SJSA1 (cell line): ENCODE measurements at regions not wholly inside any gene's neighbourhood (a gene's known extent, or its start where the extent isn't known, plus 50 kb on each side); places are given as distances from the start of the nearest gene placed in this dataset.
"Not testable (repeated sequence)": the region's sequence is repeated elsewhere in the genome, so short reads cannot be mapped to it uniquely, and the experiment has no call there.

Experiments
- DNase-seq, 2 experiments: peaks; one replicate each; pipeline ENCODE4 v3.0.0-alpha.2; 2015 to 2020; ENCODE audit warnings: low spot score in 2 of 2, low read depth in 1 of 2
- H3K27ac ChIP-seq: fragments of 250-450 bp; sonication (Bioruptor Pico); 2 replicates; pipeline ENCODE4 v1.5.1; 2020; ENCODE audit warnings: mild to moderate bottlenecking, moderate library complexity
- H3K27me3 ChIP-seq: fragments of 250-450 bp; sonication (Bioruptor Pico); replicated peaks from 2 replicates; pipeline ENCODE4 v1.5.1; 2020; ENCODE audit warnings: mild to moderate bottlenecking, moderate library complexity
- H3K36me3 ChIP-seq: fragments of 250-450 bp; sonication (Bioruptor Pico); 2 replicates; pipeline ENCODE4 v1.5.1; 2020; ENCODE audit warnings: mild to moderate bottlenecking
- H3K4me1 ChIP-seq: fragments of 250-450 bp; sonication (Bioruptor Pico); replicated peaks from 2 replicates; pipeline ENCODE4 v1.6.1; 2021; ENCODE audit warnings: mild to moderate bottlenecking
- H3K4me3 ChIP-seq: fragments of 250-450 bp; sonication (Bioruptor Pico); 2 replicates; pipeline ENCODE4 v1.5.1; 2020; ENCODE audit warnings: mild to moderate bottlenecking
- H3K9me3 ChIP-seq: fragments of 250-450 bp; sonication (Bioruptor Pico); replicated peaks from 2 replicates; pipeline ENCODE4 v1.5.1; 2020; ENCODE audit warnings: mild to moderate bottlenecking

DNA sequence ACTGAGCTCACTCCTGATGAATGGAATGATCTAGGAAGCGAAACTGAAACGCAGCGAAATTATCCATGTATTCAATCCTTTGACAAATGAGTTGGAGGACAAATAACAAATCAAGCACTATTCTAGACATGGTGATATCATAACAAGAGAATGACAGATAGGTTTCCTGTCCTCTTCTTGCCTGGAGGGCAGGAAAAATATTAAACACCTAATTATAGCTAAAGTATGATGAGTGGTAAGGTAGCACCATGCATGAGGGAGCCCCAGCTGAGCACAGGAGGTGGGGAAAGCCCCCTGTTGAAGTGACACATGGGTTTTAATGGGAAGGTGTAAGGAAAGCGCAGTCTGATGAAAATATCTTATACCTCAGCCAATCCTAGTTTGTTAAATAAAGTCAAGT lies 225.2 kb downstream of the NPR3 start:
- Histone ChIP-seq H3K4me3 (no peak overlapping the region), H3K9me3 (no peaks in the 10 kb centered on the region), H3K4me1 (no peaks in the 10 kb centered on the region), H3K27ac (no peak overlapping the region), H3K27me3 (no peaks in the 10 kb centered on the region), H3K36me3 (no peaks in the 10 kb centered on the region)
- no peak for DNase-seq

DNA sequence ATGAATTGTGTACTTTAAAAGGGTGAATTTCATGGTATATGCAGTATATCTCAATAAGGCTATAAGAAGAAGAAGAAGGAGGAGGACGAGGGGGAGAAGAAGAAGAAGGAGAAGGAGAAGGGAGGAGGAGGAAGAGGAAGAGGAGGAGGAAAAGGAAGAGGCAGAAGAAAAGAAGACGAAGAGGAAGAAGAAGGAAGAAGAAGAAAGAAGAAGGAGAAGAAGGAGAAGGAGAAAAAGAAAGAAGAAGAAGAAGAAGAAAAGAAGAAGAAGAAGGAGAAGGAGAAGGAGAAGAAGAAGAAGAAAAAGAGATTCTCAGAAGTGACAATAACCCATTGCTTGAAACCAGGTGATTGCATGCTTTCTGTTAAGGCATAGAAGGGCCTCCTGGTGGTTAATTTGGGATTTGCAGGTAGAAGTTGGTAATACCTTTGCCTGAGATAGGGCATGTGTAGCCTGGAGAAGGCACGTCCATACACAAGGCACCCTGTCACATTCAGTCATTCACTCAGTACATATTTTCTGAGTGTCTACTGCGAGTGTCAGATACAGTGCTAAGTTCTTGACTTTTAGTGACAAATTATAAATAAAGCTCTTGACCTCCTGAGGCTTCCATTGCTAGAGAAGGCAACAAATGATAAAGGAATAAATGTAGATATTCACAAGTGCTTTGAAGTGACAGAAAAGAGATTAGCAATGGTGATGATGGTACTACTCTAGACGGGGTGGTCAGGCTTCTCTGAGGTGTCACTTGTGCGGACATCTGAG lies 231.3 kb downstream of the NPR3 start:
- DNase-seq: peak in 1 of 2 experiments; percentile 3
- H3K9me3 ChIP-seq: no peaks in the 10 kb centered on the region
- H3K27ac ChIP-seq: no peak overlapping the region
- H3K4me3 ChIP-seq: no peak overlapping the region
- no peaks in the 10 kb centered on the region for H3K27me3 ChIP-seq
- H3K36me3 ChIP-seq: no peaks in the 10 kb centered on the region
- no peaks in the 10 kb centered on the region for H3K4me1 ChIP-seq

DNA sequence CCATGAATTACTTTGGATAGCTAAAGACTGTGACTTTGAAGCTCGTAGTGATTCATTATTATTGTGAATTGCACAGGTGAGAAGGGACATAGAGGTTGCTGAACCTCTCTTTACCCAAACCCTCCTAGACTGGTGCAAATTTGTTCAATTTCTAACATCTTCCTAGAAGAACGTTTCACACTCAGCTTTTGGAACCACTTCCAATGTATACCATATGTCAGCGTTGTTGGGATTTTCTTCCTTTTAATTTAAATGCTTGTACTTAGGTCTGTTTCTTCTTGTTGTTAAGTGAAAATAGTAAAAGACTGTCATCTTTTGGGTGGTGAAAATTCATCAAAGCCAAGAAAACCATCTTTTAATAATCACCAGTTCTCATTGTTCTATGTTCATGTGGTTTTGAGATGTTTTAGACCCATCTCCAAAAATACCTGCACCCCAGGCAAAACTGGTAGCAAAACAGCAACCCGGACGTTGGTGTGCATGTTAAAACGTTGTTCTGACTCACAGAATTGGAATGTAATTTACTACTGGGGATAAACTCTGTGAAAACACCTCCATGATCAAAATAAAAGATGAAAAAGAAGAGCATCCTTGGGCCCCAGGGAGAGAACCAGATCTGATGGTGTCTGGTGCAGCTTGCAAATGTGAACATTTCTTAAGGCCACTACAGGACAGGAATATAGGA lies 238.3 kb downstream of the NPR3 start:
- no peaks in the 10 kb centered on the region for H3K27me3 ChIP-seq
- no peak overlapping the region for H3K4me3 ChIP-seq
- H3K4me1 ChIP-seq: no peaks in the 10 kb centered on the region
- no peak for DNase-seq
- H3K36me3 ChIP-seq: no peaks in the 10 kb centered on the region
- no peak overlapping the region for H3K27ac ChIP-seq
- no peaks in the 10 kb centered on the region for H3K9me3 ChIP-seq

DNA sequence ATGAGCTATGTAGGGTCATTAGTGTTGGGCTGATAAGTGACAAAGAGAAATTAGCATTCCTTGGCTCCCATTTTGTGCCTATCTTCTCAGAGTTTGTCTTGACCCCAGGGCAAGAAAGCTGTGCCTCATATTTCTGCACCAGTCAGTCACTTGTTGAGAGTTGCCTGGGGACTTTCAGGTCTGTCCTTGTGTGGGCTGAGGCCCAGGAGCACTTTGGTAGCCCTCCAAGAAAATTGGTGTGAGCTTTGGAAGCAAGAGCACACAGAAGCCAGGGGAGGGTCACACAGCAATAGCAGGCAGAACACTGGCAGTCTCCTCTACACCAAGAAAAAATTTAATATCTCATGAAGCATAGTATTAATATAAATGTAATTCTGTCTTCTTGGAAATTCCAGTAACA lies 239.9 kb downstream of the NPR3 start:
- H3K4me3 ChIP-seq: no peak overlapping the region
- no peaks in the 10 kb centered on the region for H3K36me3 ChIP-seq
- no peak for DNase-seq
- H3K27ac ChIP-seq: no peak overlapping the region
- no peaks in the 10 kb centered on the region for H3K27me3 ChIP-seq
- no peaks in the 10 kb centered on the region for H3K4me1 ChIP-seq
- no peaks in the 10 kb centered on the region for H3K9me3 ChIP-seq

DNA sequence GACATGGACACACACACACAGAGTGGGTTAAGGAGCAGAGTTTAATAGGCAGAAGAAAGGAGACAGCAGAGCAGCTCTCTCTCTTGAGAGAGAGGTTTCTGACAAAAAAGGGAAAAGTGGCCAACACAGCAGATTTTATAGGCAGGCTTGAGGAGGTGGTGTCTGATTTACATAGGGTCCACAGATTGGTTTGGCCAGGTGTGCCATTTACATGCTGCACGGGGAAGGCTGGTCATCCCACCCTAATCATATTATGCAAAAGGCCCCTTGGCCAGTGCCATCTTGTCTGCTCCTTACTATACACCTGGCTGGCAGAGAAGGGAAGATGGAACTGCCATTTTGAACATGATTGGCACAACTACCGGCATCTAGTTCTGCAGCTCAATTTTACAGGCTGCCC lies 240.8 kb downstream of the NPR3 start:
- no peaks in the 10 kb centered on the region for H3K4me1 ChIP-seq

DNA sequence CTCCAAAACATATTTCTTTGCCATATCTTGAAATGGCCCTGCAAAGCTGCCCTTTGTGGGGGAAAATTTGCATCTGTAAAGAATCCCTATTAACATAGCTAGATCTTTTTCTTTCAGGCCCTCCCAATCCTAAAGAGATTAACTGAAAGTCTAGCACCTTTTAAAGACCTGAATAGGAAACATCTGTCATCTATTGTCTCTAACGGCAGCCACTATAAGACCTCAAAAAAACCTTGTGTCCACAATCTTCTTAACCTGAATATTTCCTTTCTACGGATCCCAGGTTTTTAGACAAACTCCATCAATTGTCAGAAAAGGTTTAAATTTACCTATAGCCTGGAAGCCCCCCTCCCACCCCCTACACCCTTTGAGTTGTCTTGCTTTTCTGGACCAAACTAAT lies 241.3 kb downstream of the NPR3 start:
- H3K4me1 ChIP-seq, DNase-seq, H3K9me3 ChIP-seq, H3K4me3 ChIP-seq, H3K36me3 ChIP-seq, H3K27me3 ChIP-seq, H3K27ac ChIP-seq: not testable (repeated sequence)

More for the DNA sequence above, 240.8 kb downstream of the NPR3 start:
- H3K27ac ChIP-seq: no peak overlapping the region
- no peak overlapping the region for H3K4me3 ChIP-seq
- H3K36me3 ChIP-seq: no peaks in the 10 kb centered on the region
- H3K27me3 ChIP-seq: no peaks in the 10 kb centered on the region
- no peaks in the 10 kb centered on the region for H3K9me3 ChIP-seq
- DNase-seq: no peak

DNA sequence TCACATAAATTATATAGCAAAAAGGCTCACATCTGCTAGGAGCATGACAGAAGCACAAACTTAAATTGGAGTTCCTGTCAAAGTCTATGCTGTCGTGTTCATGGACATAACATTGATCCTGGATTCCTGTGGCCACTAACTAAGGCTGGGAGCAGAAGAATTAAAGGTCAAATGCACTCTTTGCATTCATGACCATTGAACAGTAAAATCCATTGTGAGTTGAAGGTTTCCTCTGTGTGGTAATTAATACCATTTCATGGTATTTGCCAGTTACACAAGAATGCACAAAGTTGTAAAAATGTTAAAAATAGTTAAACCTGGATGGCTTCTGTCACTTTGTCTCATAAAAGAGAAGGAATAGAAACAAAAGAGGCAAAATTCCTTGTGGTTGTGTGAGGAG lies 242.6 kb downstream of the NPR3 start:
- Histone ChIP-seq H3K27me3 (no peaks in the 10 kb centered on the region), H3K4me3 (no peak overlapping the region), H3K27ac (no peak overlapping the region)

DNA sequence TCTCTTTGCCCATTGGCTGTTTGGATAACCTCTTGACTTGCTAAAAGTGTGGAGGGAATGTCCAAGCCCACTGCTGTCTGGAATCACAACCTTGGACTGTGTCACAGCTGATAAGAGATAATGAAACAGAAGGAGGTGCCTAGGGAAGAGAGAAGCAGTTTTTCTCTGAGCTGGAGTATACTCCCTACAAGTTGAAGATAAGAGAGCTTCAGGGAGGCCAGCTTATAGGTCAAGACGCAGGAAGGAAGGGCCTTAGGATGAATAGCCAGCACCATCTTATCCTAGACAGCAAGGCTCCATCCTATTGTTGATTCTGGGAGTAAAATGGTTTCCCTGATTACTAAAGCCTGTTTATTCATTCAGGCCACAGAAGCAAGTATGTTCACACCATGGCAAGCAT lies 244.7 kb downstream of the NPR3 start:
- Histone ChIP-seq H3K9me3 (no peaks in the 10 kb centered on the region), H3K4me1 (no peaks in the 10 kb centered on the region), H3K36me3 (no peaks in the 10 kb centered on the region), H3K27me3 (no peaks in the 10 kb centered on the region), H3K4me3 (no peak overlapping the region), H3K27ac (no peak overlapping the region)
- peak in 1 of 2 experiments; percentile 13 for DNase-seq

More for the DNA sequence above, 242.6 kb downstream of the NPR3 start:
- no peaks in the 10 kb centered on the region for H3K36me3 ChIP-seq
- no peaks in the 10 kb centered on the region for H3K4me1 ChIP-seq
- DNase-seq: no peak
- no peaks in the 10 kb centered on the region for H3K9me3 ChIP-seq

DNA sequence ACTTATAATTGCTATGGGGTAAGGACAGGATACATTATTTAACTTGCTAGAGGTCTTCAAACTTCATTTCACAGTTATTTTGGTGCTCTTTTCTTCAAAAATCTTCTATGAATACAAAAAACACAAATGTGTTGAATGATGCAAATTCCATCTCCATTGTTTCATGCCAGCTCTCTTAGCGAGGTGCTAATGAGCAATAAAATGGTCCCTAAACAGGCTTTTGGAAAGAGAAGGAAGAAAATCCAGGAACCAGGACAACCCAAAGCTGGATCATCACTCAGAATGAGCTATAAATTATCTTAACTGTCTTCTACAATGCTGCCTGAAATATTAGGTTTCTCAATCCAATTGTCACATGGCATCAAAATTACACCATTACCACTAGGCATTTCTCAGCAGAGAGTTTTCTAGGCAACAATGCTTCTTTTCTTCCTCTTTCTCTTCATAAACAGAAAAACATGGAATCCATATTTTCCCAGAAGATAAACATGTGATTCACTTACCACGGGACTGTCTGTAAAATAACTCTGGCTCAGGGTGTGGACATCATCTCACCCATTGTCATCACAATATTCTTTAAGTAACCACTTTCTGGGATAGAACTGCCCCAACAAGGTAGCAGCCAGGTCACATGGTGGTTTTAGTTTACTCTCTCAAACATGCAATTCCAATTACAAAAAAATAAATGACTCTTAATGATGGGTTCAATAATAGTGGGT lies 249.4 kb downstream of the NPR3 start:
- no peaks in the 10 kb centered on the region for H3K4me1 ChIP-seq
- H3K27me3 ChIP-seq: no peaks in the 10 kb centered on the region
- no peaks in the 10 kb centered on the region for H3K9me3 ChIP-seq
- H3K4me3 ChIP-seq: no peak overlapping the region
- no peak overlapping the region for H3K27ac ChIP-seq
- DNase-seq: no peak
- H3K36me3 ChIP-seq: no peaks in the 10 kb centered on the region

DNA sequence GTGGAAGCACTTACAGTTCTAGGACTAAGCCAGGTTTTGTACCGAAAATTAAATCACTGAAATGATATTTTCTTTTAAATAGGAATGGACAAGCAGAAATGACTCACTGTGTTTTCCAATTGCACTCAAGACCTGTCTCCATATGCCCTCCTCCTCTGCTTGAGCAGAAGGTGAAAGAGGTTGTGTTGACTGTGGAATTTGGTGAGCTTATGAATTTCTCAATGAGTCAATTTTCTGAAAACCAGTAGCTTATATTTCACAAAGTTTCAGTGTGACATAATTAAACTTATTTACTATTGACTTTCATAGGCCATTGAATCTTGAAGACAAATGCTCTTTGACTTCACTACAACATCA lies 249.9 kb downstream of the NPR3 start:
- no peak for DNase-seq
- Histone ChIP-seq H3K4me3 (no peak overlapping the region), H3K27me3 (no peaks in the 10 kb centered on the region), H3K4me1 (no peaks in the 10 kb centered on the region), H3K36me3 (no peaks in the 10 kb centered on the region), H3K27ac (no peak overlapping the region), H3K9me3 (no peaks in the 10 kb centered on the region)

DNA sequence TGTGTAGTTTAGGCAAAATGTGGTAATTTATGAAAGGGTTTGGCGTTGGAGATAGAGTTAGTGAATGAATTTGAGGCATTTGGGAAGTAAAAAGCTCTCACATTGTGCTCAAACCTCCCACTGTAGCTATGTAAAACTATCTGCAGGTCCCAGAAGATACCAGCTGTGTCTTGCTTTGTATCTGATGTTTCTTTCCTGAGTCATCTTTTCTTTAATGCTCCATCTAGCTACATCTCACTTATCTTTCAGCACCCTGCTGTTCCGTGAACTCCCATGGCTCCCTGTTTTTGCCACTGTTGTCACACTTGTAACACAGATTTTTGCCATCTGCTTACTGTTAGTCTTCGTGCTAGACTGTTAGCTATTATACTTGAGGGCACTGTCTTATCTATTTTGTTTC lies 253.1 kb downstream of the NPR3 start:
- Histone ChIP-seq H3K36me3 (no peaks in the 10 kb centered on the region), H3K4me3 (no peak overlapping the region), H3K9me3 (no peaks in the 10 kb centered on the region), H3K27ac (no peak overlapping the region), H3K4me1 (no peaks in the 10 kb centered on the region), H3K27me3 (no peaks in the 10 kb centered on the region)
- no peak for DNase-seq

DNA sequence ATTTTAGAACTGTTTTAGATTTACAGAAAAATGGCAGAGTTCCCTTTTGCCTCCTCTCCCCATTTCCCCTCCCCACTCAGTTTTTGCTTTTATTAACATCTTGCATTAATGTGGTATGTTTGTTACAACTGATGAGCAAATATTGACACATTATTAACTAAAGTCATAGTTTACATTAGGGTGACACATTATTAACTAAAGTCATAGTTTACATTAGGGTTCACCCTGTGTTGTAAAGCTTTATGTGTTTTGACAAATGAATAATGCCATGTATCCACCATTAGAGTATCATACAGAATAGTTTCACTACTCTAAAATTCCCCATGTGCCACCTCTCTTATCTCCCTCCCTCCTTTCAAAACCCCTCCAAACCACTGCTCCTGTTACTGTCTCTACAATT lies 262.5 kb downstream of the NPR3 start:
- H3K4me1 ChIP-seq: no peaks in the 10 kb centered on the region
- H3K27ac ChIP-seq: no peak overlapping the region
- DNase-seq: no peak
- no peaks in the 10 kb centered on the region for H3K9me3 ChIP-seq
- no peaks in the 10 kb centered on the region for H3K36me3 ChIP-seq
- no peak overlapping the region for H3K4me3 ChIP-seq
- no peaks in the 10 kb centered on the region for H3K27me3 ChIP-seq

DNA sequence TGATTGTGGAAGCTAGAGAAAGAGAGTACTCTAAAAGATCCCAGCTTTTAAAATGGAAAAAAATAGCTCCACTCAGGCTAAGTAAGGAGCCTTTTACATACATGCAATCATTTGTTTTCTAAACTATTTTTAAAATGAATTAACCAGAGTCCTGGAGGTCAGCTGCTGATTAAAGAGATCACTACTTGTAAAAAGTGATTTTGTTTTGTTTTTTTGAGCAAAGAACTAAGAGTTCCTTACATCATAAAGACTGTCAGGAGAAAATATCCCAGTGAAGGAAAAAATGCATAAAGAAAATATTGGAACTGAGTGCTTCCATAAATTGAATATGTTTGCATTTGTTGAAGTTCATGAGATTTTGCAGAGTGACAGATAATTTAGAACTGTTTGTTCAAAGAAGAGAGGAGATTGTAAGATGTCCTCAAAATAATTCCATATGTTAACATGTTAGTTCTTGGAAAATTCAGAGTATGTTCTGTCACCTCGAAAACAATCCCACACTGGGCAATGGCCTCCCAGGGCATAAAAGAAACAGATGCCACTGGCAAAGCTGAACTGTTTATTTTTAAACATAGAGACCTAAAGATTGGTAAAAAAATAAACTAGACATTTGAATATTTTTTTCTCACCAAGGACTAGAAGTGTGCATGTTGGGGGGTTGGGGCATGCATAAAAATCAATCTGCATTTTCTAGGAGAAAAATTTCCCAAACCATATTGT lies 264.7 kb downstream of the NPR3 start:
- Histone ChIP-seq H3K27me3 (no peaks in the 10 kb centered on the region), H3K4me3 (no peak overlapping the region), H3K36me3 (no peaks in the 10 kb centered on the region), H3K4me1 (no peaks in the 10 kb centered on the region), H3K27ac (no peak overlapping the region), H3K9me3 (no peaks in the 10 kb centered on the region)
- no peak for DNase-seq

DNA sequence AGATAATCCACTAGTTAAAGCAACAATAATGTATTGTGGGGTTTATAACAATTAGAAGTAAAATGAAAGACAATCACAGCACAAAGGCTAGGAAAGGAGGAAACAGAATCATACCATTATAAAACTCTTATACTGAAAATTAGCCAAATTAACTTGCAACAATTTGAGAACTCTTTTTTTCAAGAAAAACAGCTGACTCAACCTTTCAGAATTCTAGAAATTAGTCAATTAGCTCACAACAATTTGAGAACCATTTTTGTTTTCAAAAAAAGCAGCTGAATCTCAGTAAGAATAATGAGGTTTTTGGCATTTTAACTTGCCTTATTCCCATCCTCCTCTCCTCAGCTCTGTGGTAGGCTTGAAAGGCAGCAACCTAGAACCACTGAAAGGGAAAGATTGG lies 269.9 kb downstream of the NPR3 start:
- DNase-seq: no peak
- H3K27ac ChIP-seq: no peak overlapping the region
- H3K4me1 ChIP-seq: no peaks in the 10 kb centered on the region
- H3K27me3 ChIP-seq: no peaks in the 10 kb centered on the region
- no peak overlapping the region for H3K4me3 ChIP-seq
- H3K36me3 ChIP-seq: no peaks in the 10 kb centered on the region
- no peaks in the 10 kb centered on the region for H3K9me3 ChIP-seq
